ENCODE measurements at regions not wholly inside any gene's neighbourhood (a gene's known extent, or its start where the extent isn't known, plus 50 kb on each side); places are given as distances from the start of the nearest gene placed in this dataset.

GRCh38 chr10:78959217-78959923 lies 109.4 kb upstream of the ZMIZ1 start:
- no peak for DNase-seq

GRCh38 chr10:78959924-78960285 lies 108.9 kb upstream of the ZMIZ1 start:
- DNase-seq = no peak

- DNase-seq = peak; percentile 91
Measured at GRCh38 chr10:78960316-78960800, 108.4 kb upstream of the ZMIZ1 start.

GRCh38 chr10:78961760-78962159 lies 107.0 kb upstream of the ZMIZ1 start:
- DNase-seq = no peak

- DNase-seq = no peak
Measured at GRCh38 chr10:78963074-78964034, 105.4 kb upstream of the ZMIZ1 start.

GRCh38 chr10:78964274-78964951 lies 104.4 kb upstream of the ZMIZ1 start:
- no peak for DNase-seq

- peak; percentile 45 for DNase-seq
Measured at GRCh38 chr10:78964952-78965633, 103.7 kb upstream of the ZMIZ1 start.

- DNase-seq = no peak
Measured at GRCh38 chr10:78966182-78966787, 102.5 kb upstream of the ZMIZ1 start.

- DNase-seq = no peak
Measured at GRCh38 chr10:78966844-78967488, 101.8 kb upstream of the ZMIZ1 start.

GRCh38 chr10:78968300-78968942 lies 100.3 kb upstream of the ZMIZ1 start:
- DNase-seq = no peak

- DNase-seq = no peak
Measured at GRCh38 chr10:78968943-78969342, 99.8 kb upstream of the ZMIZ1 start.

- DNase-seq = no peak
Measured at GRCh38 chr10:78969719-78970118, 99.0 kb upstream of the ZMIZ1 start.

- DNase-seq = no peak
Measured at GRCh38 chr10:78970261-78970660, 98.5 kb upstream of the ZMIZ1 start.

GRCh38 chr10:78971094-78971682 lies 97.6 kb upstream of the ZMIZ1 start:
- DNase-seq = no peak

- peak; percentile 69 for DNase-seq
Measured at GRCh38 chr10:78972160-78972946, 96.4 kb upstream of the ZMIZ1 start.

- peak; percentile 97 for DNase-seq
Measured at GRCh38 chr10:78972947-78973900, 95.5 kb upstream of the ZMIZ1 start.

GRCh38 chr10:78973901-78974616 lies 94.7 kb upstream of the ZMIZ1 start:
- peak; percentile 73 for DNase-seq
